ENCODE measurements at regions not wholly inside any gene's neighbourhood (a gene's known extent, or its start where the extent isn't known, plus 50 kb on each side); places are given as distances from the start of the nearest gene placed in this dataset.

DNA sequence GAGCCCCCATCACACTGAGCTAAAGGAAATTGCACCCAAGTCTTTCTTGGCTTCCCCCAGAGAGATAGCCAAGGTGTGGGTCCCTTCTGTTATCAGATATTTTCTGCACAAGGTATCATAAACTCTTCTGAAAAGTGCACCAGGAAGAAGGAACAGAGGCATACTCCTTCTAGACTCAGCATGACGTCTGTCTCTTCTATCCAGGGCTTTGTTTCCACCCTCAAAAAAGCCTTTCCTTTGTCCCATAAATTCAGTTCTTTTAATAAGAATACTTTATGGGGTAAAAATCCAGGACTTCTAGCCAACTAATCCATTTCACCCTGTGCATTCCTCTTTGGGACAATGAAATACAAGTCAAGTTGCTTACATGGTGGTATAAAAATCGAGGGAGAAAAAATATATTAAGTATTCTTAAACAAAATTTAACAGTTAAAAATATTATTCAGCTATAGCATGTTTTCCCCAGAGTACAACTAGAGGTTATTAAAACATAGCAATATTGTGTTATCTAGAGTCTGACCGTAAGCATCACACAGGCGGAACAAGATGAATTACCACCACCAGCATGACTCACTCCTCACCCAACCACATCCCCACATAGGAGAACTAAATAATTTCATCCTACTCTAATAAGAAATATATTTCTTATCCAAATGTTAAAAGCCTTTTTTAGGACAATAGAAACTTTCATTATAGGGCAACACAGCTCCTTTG, 79.9 kb upstream of the GPC6 start:
- no peak for DNase-seq

DNA sequence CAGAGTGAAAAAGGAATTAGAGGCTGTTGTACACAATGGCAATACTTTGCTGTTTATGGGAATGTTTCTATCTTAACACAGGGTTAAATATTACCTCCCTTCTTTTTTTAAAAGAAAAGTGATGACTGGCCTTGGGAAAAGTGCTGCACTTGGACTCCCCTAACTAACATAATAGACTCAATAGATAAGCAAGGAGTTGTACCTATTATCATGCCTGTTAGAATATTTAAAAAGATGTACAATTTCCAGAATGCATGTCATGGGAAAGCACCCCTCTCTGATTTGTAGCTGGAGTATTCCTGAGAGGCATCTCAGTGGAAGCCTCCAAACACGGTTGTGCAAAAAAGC, 79.3 kb upstream of the GPC6 start:
- DNase-seq: no peak

DNA sequence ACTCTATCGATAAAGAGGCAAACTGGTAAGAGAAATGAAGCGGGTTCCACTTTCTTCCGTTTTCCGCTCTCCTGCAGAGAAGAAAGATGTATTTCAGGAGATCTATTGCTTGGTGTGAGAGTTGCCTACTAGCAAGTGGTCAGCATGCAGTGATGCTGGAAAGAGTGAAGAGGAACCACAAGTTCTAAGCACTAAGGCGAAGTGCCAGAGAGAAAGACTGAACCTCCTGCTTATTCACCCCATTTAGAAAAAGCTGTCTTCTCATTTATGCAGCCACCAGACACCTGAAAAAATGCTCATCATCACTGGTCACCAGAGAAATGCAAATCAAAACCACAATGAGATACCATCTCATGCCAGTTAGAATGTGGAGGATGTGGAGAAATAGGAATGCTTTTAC, 78.7 kb upstream of the GPC6 start:
- no peak for DNase-seq

DNA sequence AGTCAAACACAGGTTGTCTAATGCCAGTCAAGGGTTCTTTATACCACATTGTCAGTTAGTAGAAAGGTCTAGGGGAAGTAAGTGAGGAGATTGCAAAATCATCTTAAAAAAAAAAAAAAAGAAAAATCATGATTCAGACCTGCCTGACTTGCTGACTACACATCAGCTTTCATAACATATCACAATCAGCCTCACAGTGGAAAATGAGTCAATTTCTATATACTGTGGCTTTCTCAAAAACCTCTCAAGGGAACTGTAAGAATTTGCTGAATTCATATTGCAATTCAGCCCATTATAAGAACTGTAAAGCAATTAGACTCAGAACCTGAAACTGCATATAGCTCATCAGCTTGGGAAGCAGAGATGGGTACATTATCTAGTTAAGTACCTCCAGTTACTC, 75.3 kb upstream of the GPC6 start:
- DNase-seq: no peak

DNA sequence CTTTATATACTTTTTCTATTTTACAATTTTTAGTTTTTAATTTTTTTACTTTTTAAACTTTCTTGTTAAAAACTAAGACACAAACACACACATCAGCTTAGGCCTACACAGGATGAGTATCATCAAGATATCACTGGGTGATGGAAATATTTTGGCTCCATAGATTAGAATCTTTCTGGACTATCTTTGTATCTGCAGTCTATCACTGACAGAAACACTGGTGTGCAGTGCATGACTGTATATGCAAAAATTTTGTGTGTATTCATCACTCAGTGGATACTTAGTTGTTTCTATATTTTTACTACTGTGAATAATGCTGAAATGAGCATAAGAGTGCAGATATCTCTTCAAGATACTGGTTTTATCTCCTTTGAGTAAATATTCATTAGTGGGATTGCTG, 68.0 kb upstream of the GPC6 start:
- DNase-seq: no peak

DNA sequence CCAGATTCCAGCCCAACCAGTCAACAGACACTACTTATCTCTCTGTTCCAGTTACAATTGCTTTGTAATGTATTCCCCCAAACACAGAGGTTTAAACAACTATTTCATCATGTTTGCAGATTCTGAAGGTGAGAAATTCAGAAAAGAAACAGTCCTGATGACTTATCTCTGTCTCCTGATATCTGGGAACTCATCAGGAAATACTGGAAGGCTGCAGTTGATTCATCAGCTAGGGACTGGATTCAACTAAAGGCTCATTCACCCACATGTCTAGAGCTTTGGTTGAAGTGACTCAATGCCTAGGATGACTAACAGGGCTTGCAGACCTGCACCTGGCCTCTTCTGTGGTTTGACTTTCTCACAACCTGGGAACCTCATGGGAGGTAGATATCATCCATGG, 56.6 kb upstream of the GPC6 start:
- no peak for DNase-seq

DNA sequence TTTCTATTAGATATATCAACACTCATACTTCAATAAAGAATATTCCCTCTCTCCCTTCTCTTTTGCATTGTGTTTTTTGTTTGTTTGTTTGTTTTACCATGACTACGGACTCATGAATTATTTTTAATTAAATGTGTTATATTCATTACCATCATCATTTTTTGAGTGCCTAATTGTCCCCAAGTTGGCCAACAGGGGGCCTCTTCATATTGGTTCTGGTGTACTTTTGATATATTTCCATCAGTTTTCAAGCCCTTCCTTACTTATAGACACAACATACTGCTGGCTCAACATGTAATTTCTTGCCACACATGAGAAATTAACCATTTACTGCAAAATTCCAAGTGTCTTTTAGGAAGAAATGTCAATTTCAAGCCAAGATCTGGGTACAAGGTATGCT, 54.5 kb upstream of the GPC6 start:
- no peak for DNase-seq

DNA sequence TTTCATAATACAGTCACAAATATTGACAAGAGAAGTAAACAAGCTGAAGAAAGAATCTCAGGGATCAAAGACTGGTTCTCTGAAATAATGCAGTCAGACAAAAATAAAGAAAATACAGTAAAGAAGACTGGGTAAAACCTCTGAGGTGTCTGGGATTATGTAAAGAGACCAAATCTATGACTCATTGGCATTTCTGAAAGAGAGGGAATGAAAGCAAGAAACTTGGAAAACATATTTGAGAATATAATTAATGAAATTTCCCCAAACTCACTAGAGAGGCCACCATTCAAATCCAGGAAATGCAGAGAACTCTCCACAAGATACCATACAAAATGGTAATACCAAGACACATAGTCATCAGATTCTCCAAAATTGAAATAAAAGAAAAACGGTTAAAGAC, 53.0 kb upstream of the GPC6 start:
- no peak for DNase-seq

DNA sequence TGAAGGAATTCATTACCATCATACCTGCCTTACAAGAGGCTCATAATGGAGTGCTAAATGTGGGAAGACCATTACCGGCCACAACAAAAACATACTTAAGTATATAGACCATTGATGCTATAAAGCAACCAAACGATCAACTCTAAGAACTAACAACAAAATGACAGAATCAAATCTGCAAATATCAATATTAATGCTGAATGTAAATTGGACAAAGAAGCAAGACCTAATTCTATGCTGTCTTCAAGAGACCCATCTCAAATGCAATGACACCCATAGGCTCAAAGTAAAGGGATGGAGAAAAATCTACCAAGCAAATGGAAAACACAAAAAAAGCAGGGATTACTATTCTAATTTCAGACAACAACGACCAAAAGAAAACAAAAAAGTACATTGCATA, 52.3 kb upstream of the GPC6 start:
- no peak for DNase-seq

All from NCI-H2107 (cell line).